Breast epithelium (tissue), 3 donors: ENCODE measurements at regions not wholly inside any gene's neighbourhood (a gene's known extent, or its start where the extent isn't known, plus 50 kb on each side); places are given as distances from the start of the nearest gene placed in this dataset.

Source experiments
- CTCF ChIP-seq, 3 donors: fragments of 450-650 bp; IDR thresholded peaks; one replicate each; pipeline ENCODE4 v1.5.1; 2016 to 2017; ENCODE audit warnings: antibody characterized with exemption in 3 of 3, mild to moderate bottlenecking in 3 of 3, moderate library complexity in 3 of 3
- POLR2A ChIP-seq: fragments of 450-650 bp; IDR thresholded peaks from one replicate; pipeline ENCODE4 v1.6.1; 2016; ENCODE audit warnings: antibody characterized with exemption, mild to moderate bottlenecking, moderate library complexity
- POLR2AphosphoS5 ChIP-seq, 3 donors: sonication (generic); formaldehyde crosslinking; IDR thresholded peaks; one replicate each; pipeline ENCODE4 v1.6.1; 2017; ENCODE audit warnings: antibody characterized with exemption in 3 of 3

DNA sequence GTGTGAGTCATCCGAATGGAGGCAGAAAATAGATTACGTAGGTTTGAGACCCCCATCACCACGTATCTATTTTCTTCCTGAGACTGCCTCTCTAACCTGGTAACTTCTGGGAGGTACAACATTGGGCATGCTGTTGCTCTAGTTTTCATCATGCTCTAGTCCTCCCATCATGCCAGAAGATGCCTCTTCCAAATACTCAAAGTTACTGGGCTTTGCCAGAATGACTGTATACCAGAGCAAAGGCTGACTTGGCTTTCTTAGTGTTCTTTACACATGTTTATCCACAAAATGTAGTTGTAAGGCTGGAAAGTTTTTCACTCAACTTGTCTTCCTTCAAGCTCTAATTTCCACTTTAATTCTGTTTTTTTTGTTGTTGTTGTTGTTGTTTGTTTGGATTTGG is 370.5 kb downstream of the MDFIC start:
- TF ChIP-seq CTCF (IDR thresholded peaks at IDR 0.05) = no peak
- no peak for TF ChIP-seq POLR2AphosphoS5 (IDR thresholded peaks at IDR 0.05)
- TF ChIP-seq POLR2A = no peak
